HT1080 (cell line): ENCODE measurements at regions not wholly inside any gene's neighbourhood (a gene's known extent, or its start where the extent isn't known, plus 50 kb on each side); places are given as distances from the start of the nearest gene placed in this dataset.
A peak's percentile ranks its signal among the peaks of the same experiment; 100 is the strongest.
"Not testable (repeated sequence)": the region's sequence is repeated elsewhere in the genome, so short reads cannot be mapped to it uniquely, and the experiment has no call there.

ENCODE experiments used
- DNase-seq: peaks from one replicate; pipeline ENCODE4 v3.0.0-alpha.2; 2015; ENCODE audit warnings: low read depth

GRCh38 chr14:76264384-76264783 lies 111.6 kb upstream of the ESRRB start:
- no peak for DNase-seq

GRCh38 chr14:76267322-76268046 lies 108.5 kb upstream of the ESRRB start:
- no peak for DNase-seq

- DNase-seq: no peak
Measured at GRCh38 chr14:76268047-76268431, 107.9 kb upstream of the ESRRB start.

GRCh38 chr14:76268700-76269099 lies 107.2 kb upstream of the ESRRB start:
- DNase-seq: no peak

- no peak for DNase-seq
Measured at GRCh38 chr14:76271041-76271755, 104.7 kb upstream of the ESRRB start.

GRCh38 chr14:76272349-76272748 lies 103.6 kb upstream of the ESRRB start:
- DNase-seq: no peak

DNA sequence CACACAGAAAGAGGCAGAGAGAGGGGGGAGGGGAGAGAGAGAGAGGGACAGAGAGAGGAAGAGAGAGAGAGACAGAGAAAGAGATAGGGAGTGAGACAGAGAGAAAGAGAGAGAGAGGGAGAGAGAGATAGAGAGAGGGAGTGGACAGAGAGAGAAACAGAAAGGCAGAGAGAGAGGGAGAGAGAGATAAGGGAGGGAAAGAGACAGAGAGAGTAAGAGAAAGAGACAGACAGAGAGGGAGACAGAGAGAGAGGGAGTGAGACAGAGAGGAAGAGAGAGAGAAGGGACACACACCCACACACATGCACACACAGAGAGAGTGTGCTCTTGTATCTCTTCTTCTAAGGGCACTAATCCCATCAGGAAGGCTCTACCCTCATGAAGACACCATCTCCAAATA lies 103.2 kb upstream of the ESRRB start:
- DNase-seq: no peak

DNA sequence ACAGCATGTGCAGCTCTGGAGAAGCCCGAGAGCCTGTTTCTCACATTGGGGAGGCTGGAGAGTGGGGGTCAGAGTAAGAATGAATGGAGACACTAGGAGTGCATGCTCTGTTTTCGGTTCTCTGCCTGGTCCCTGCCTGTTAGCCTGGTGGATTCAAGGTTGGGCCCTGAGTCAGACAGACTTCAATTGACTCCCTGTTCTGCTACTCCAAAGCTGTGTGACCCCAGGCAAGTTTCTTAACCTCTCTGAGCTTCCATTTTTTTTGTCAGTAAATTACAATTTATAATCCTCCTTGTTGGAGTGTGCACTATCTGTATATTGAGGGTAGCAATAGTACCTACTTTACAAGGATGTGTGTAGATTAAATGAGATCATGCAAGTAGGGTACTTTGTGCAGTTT lies 102.6 kb upstream of the ESRRB start:
- no peak for DNase-seq

- no peak for DNase-seq
Measured at GRCh38 chr14:76274324-76274723, 101.6 kb upstream of the ESRRB start.

- no peak for DNase-seq
Measured at GRCh38 chr14:76277586-76278130, 98.3 kb upstream of the ESRRB start.

GRCh38 chr14:76280221-76280620 lies 95.7 kb upstream of the ESRRB start:
- no peak for DNase-seq

DNA sequence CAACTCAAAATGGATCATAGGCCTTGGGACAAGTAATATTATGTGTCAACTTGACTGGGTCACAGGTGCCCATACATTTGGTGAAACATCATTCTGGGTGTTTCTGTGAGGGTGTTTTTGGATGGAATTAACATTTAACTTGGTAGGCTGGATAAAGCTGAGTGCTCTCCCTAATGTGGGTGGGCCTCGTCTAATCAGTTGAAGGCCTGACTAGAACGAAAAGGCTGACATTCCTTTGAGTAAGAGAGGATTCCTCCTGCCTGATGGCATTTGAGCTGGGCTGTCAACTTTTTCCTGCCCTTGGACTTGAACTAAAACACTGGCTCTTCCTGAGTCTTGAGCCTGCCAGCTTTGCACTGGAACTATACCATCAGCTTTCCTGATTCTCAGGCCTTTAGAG lies 93.4 kb upstream of the ESRRB start:
- no peak for DNase-seq

DNA sequence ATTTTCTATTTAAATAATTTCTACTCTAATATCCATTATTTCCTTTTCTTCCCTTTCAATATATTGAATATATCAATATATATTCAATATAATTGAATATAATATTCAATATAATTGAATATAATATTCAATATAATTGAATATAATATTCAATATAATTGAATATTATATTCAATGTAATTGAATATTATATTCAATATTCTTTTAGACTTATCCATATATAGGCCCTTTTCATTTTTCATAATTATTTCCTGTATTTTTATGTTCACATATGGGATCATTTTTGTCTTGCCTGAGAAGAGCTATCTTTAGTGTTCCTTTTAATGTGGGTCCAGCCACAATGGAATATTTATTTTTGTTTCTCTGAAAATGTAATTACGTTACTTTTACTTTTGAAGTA lies 88.9 kb upstream of the ESRRB start:
- no peak for DNase-seq

GRCh38 chr14:76289276-76289675 lies 86.7 kb upstream of the ESRRB start:
- DNase-seq: no peak

DNA sequence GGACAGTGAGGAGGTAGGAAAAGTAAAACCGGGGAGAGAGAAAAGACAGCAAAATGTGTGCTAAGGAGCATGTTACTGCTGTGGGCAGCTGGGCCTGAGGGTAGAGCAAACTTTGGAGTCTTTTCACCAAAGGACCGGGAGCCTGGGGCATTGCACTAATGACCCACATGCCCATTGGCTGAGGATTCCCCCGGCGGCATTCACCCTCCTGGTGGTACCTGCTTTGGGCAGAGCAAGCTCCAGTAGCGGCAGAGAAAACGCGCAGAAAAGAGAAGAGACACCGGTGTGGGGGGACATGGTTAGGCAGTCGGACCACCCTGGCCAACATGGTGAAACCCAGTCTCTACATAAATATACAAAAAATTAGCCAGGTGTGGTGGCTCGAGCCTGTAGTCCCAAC lies 83.4 kb upstream of the ESRRB start:
- DNase-seq: no peak

- no peak for DNase-seq
Measured at GRCh38 chr14:76293221-76293620, 82.7 kb upstream of the ESRRB start.

GRCh38 chr14:76293923-76294322 lies 82.0 kb upstream of the ESRRB start:
- DNase-seq: no peak

- DNase-seq: peak; percentile 12
Measured at GRCh38 chr14:76294876-76295275, 81.1 kb upstream of the ESRRB start.

DNA sequence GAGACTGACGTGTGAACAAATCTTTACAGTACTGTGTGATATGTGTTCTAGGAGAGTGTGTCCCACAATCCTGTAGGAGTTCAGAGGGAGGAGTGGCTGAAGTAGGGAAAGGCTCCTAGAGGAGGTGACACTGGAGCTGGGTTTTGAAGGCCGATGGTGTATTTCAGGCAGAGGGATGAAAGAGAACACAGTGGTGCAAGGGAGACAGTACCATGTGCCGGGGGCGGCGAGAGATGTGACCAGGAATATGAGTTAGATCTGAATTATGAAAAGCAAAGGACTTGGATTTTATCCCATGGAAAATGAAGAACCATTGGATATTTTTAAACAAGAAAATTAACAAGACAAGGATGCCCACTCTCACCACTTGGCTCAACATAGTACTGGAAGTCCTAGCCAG lies 77.0 kb upstream of the ESRRB start:
- no peak for DNase-seq

DNA sequence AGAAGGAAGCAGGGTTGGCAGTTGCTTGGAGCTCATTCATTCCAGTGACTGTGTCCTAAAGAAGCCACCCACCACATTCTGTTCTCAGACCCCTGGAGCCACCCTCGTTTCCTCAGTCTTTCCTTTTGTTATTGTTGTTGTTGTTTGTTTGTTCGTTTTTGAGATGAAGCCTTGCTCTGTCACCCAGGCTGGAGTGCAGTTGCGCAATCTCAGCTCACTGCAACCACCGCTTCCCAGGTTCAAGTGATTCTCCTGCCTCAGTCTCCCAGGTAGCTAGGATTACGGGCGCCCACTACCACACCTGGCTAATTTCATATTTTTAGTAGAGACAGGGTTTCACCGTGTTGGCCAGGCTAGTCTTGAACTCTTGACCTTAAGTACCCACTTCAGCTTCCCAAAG lies 72.7 kb upstream of the ESRRB start:
- DNase-seq: not testable (repeated sequence)

DNA sequence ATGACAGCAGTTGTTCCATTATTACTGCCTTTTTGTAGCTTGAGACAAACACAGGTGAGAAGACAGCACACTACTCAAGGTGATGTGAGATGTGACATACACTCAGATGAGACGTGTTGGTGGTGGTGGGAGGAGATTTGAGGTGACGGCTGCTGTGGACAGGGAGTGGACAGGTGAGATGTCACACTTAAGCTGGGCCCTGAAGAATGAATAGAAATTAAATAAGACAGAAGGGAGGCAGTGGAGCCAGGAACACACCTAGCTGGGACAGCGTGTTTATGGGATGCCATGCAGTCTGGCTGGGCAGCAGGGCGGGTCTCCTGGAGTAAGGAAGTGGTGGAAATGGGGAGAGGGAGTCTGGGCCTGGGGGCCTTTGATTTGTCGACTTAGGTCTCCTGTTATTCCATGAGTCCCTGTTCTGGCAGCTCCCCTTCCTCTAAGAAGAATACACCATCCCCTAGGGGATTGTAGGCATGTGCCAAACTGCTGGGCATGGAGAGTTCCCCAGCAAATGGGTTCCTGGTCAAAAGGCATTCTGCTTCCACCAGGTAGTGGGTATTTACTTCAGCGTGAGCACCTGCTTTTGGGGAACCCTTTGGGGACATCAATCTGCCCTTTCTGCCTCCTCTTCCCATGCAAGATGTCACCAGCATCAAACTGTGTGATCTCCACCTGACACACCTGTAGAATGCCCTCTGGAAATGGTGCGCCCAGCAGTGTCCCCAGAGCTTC lies 71.2 kb upstream of the ESRRB start:
- DNase-seq: no peak

DNA sequence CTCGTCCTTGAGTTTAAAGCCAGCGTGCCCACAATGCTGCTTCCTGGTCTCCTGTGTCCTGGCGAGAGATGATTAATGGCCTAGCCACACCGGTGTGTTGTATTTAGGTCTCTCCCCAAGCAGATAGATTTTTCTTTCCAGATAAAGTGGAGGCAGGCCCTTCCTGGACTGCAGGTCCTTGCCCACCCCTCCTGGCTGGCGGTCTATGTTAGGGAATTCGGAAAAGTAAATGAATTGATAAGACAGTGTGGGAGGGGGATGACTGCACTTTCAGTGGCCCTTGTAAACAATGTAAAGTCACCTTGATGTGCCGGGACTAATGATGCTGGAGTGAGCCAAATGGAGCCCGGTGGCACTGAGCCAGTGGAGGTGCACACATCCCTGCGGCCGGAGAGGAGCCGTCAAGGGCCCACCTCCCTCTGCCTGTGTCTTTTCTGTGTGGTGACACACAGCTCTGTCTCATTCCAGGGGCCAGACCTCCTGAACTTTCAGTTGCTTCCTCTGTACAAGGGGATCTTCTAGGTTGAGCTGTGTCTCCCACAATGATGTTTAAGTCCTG lies 70.6 kb upstream of the ESRRB start:
- DNase-seq: no peak
